ENCODE measurements at regions not wholly inside any gene's neighbourhood (a gene's known extent, or its start where the extent isn't known, plus 50 kb on each side); places are given as distances from the start of the nearest gene placed in this dataset.
"Not testable (repeated sequence)": the region's sequence is repeated elsewhere in the genome, so short reads cannot be mapped to it uniquely, and the experiment has no call there.

- intact Hi-C loops (cut with micrococcal nuclease): no loop called here
Observed at GRCh38 chr7:149569025-149569725, 71.6 kb upstream of the ZNF746 start.

- intact Hi-C loops (cut with micrococcal nuclease): no loop called here
Observed at GRCh38 chr7:149568218-149568617, 70.6 kb upstream of the ZNF746 start.

- intact Hi-C loops (cut with micrococcal nuclease): no loop called here
Observed at GRCh38 chr7:149566103-149566502, 68.5 kb upstream of the ZNF746 start.

GRCh38 chr7:149565096-149565382 lies 67.4 kb upstream of the ZNF746 start:
- intact Hi-C loops (cut with micrococcal nuclease): no loop called here

- intact Hi-C loops (cut with micrococcal nuclease): no loop called here
Observed at GRCh38 chr7:149564340-149565095, 66.9 kb upstream of the ZNF746 start.

GRCh38 chr7:149562602-149563001 lies 65.0 kb upstream of the ZNF746 start:
- intact Hi-C loops (cut with micrococcal nuclease): no loop called here

- intact Hi-C loops (cut with micrococcal nuclease): no loop called here
Observed at GRCh38 chr7:149561072-149561471, 63.5 kb upstream of the ZNF746 start.

GRCh38 chr7:149559711-149560110 lies 62.1 kb upstream of the ZNF746 start:
- intact Hi-C loops (cut with micrococcal nuclease): no loop called here

GRCh38 chr7:149558149-149558861 lies 60.7 kb upstream of the ZNF746 start:
- intact Hi-C loops (cut with micrococcal nuclease): no loop called here

- intact Hi-C loops (cut with micrococcal nuclease): not testable (repeated sequence)
Observed at GRCh38 chr7:149556525-149556924, 58.9 kb upstream of the ZNF746 start.

GRCh38 chr7:149554821-149555220 lies 57.2 kb upstream of the ZNF746 start:
- intact Hi-C loops (cut with micrococcal nuclease): not testable (repeated sequence)

GRCh38 chr7:149553991-149554390 lies 56.4 kb upstream of the ZNF746 start:
- intact Hi-C loops (cut with micrococcal nuclease): not testable (repeated sequence)

GRCh38 chr7:149552799-149553198 lies 55.2 kb upstream of the ZNF746 start:
- intact Hi-C loops (cut with micrococcal nuclease): no loop called here

Data from T-helper 2 cell treated with Interferon-gamma antibody and Interleukin-4, amounts not matched to agents 100 ng/mL and 5 ng/mL, for 36 hours (primary cell).